ENCODE measurements at regions not wholly inside any gene's neighbourhood (a gene's known extent, or its start where the extent isn't known, plus 50 kb on each side); places are given as distances from the start of the nearest gene placed in this dataset.

DNA sequence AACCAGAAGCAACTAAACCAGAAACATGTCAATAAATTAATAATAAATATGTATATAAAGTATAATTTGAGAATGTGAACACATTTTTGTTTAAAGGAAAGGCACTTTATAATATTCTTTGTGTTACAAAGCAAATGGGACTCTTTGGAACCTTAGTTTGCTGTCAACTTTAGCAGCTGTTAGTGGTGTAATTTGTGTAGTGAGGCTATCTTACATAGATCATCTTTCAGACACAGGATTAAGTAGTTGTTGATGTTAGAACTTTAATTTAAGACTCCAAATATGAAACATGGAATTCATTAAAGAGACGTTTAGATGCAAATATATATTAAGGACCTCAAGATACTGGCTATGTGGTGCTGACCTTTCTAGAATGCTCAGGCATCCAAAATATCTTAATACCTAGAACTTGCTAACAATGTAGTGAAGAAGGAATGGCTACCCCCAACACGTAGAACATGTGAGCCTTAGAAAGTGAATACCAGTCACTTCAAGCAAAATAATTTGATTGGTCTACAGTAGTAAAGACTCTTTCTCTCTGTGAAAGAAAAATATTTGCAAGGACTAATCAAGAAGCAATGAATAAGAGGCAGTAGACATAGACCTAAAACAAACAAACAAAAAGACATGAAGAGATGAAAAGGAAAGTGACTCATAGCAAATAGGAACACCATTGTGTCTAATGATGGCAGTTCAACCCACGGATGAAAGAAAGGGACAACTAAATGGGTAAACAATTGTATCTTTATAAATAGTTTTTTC is 811.4 kb downstream of the USP25 start:
- TF ChIP-seq, protein P1, sequence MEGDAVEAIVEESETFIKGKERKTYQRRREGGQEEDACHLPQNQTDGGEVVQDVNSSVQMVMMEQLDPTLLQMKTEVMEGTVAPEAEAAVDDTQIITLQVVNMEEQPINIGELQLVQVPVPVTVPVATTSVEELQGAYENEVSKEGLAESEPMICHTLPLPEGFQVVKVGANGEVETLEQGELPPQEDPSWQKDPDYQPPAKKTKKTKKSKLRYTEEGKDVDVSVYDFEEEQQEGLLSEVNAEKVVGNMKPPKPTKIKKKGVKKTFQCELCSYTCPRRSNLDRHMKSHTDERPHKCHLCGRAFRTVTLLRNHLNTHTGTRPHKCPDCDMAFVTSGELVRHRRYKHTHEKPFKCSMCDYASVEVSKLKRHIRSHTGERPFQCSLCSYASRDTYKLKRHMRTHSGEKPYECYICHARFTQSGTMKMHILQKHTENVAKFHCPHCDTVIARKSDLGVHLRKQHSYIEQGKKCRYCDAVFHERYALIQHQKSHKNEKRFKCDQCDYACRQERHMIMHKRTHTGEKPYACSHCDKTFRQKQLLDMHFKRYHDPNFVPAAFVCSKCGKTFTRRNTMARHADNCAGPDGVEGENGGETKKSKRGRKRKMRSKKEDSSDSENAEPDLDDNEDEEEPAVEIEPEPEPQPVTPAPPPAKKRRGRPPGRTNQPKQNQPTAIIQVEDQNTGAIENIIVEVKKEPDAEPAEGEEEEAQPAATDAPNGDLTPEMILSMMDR (IDR thresholded peaks at IDR 0.05) = no peak
- TF ChIP-seq POLR2A (IDR thresholded peaks at IDR 0.05) (no peak), EP300 (IDR thresholded peaks at IDR 0.05) (no peak)

Measured in suprapubic skin (tissue), 3 donors.